ENCODE measurements at regions not wholly inside any gene's neighbourhood (a gene's known extent, or its start where the extent isn't known, plus 50 kb on each side); places are given as distances from the start of the nearest gene placed in this dataset.

- Histone ChIP-seq H4K91ac (replicated peaks; ENCODE audit: insufficient read length, low read length) (no peak overlapping the region), H2AK5ac (ENCODE audit: low read depth, low read length) (no peak overlapping the region), H3K56ac (replicated peaks; ENCODE audit: insufficient read length, low read depth, low read length) (no peak overlapping the region), H3K18ac (ENCODE audit: extremely low read depth, low read length) (no peak overlapping the region), H2BK5ac (ENCODE audit: low read depth, low read length) (no peak overlapping the region), H3K27ac (ENCODE audit: low read depth, low read length) (no peak overlapping the region), H2BK15ac (ENCODE audit: low read length) (no peak overlapping the region), H3K9me3 (ENCODE audit: insufficient read depth in 2 of 2, low read depth in 1 of 2, low read length in 1 of 2) (no peaks in the 10 kb centered on the region), H4K20me1 (replicated peaks in 1 of 2; ENCODE audit: control insufficient read depth in 1 of 2, insufficient read depth in 2 of 2, low read length in 2 of 2) (no peaks in the 10 kb centered on the region), H4K5ac (ENCODE audit: insufficient read length, low read depth, low read length) (no peak overlapping the region), H3K9ac (replicated peaks in 1 of 4; ENCODE audit: extremely low read depth in 1 of 4, low read depth in 3 of 4, low read length in 3 of 4) (no peak overlapping the region), H2BK20ac (ENCODE audit: low read length) (no peak overlapping the region), H2BK120ac (replicated peaks; ENCODE audit: low read depth, low read length) (no peak overlapping the region), H3K36me3 (ENCODE audit: control insufficient read depth in 2 of 4, insufficient read depth in 4 of 4, low read length in 3 of 4) (no peaks in the 10 kb centered on the region), H3K27me3 (replicated peaks in 1 of 4; ENCODE audit: control insufficient read depth in 3 of 4, extremely low read depth in 1 of 4, insufficient read depth in 3 of 4, low read length in 3 of 4) (peaks cover 0 to 5% (median 0%) of the 10 kb centered on the region in 4 experiments; a peak in 2 of 7 replicates), H3K79me2 (ENCODE audit: control insufficient read depth in 1 of 2, insufficient read depth in 2 of 2, low read length in 2 of 2) (no peaks in the 10 kb centered on the region), H3K79me1 (ENCODE audit: low read depth, low read length) (no peaks in the 10 kb centered on the region), H3K23me2 (ENCODE audit: low read depth, low read length) (no peaks in the 10 kb centered on the region), H3K4ac (replicated peaks; ENCODE audit: insufficient read length, low read depth, low read length) (no peak overlapping the region), H3K4me2 (ENCODE audit: insufficient read depth in 1 of 2, low read depth in 2 of 2, low read length in 2 of 2) (no peak overlapping the region), H3K23ac (ENCODE audit: insufficient read length) (no peak overlapping the region), H3K4me1 (replicated peaks in 1 of 4; ENCODE audit: control insufficient read depth in 3 of 4, insufficient read depth in 4 of 4, low read length in 3 of 4) (peaks cover under 1 to 5% (median 2%) of the 10 kb centered on the region in 4 experiments; a peak in 4 of 7 replicates), H4K8ac (ENCODE audit: extremely low read depth, insufficient read depth, low read length) (no peak overlapping the region), H2AFZ (ENCODE audit: low read length) (no peak overlapping the region), H2BK12ac (ENCODE audit: low read depth, low read length) (no peak overlapping the region), H3K14ac (ENCODE audit: insufficient read length) (no peak overlapping the region), H3K4me3 (ENCODE audit: extremely low read depth in 1 of 4, insufficient read depth in 2 of 4, low read depth in 3 of 4, low read length in 4 of 4) (no peak overlapping the region)
- peak; percentile 52 to 61 for TF ChIP-seq RAD21 (IDR thresholded peaks at IDR 0.05 in 1 of 2, conservative IDR thresholded peaks at IDR 0.05 in 1 of 2; ENCODE audit: low read depth in 2 of 2, low read length in 2 of 2)
- no peak for TF ChIP-seq FOSL1 (IDR thresholded peaks at IDR 0.05; ENCODE audit: insufficient read depth, low read depth, low read length)
- TF ChIP-seq CTCF (IDR thresholded peaks at IDR 0.05; ENCODE audit: control extremely low read depth in 1 of 3, insufficient read depth in 1 of 3, low read depth in 1 of 3, low read length in 3 of 3) = peak in 2 of 3 experiments; percentile 47 to 53; a peak in 2 of 4 replicates
- ChIA-PET POLR2A (ENCODE audit: partially characterized antibody) (no interaction called here), CTCF (ENCODE audit: partially characterized antibody) (interaction anchor here (0.6 to 3.3 kb wide), 34 partner anchors 8 to 1082 kb away, joined by 3 to 18 read pairs (median 4); no protein-coding TSS in a partner anchor)
- 88% methylated on average over 4 of the region's 4 CpGs; no CpG with 5 or more reads in 1 of the 2 experiments for WGBS, 2 experiments (ENCODE audit: extremely low coverage in 1 of 2, insufficient coverage in 1 of 2, insufficient read length in 1 of 2, insufficient replicate concordance in 2 of 2, low coverage in 1 of 2, low lambda C conversion rate in 2 of 2, missing lambda C conversion rate in 1 of 2)
- DNase-seq (ENCODE audit: low read depth in 1 of 2, low spot score in 2 of 2) (no peak), FAIRE-seq (no peak)
These were observed 630.5 kb upstream of the FANCL start for GRCh38 chr2:58871469-58872142.
